NCI-H748 treated with DMSO at 0.1 percent for 48 hours (cell line): ENCODE measurements at regions not wholly inside any gene's neighbourhood (a gene's known extent, or its start where the extent isn't known, plus 50 kb on each side); places are given as distances from the start of the nearest gene placed in this dataset.
"Not testable (repeated sequence)": the region's sequence is repeated elsewhere in the genome, so short reads cannot be mapped to it uniquely, and the experiment has no call there.

Source experiments
- DNase-seq: peaks from one replicate; lab custom pipeline; 2025; lab: John Stamatoyannopoulos, UW

DNA sequence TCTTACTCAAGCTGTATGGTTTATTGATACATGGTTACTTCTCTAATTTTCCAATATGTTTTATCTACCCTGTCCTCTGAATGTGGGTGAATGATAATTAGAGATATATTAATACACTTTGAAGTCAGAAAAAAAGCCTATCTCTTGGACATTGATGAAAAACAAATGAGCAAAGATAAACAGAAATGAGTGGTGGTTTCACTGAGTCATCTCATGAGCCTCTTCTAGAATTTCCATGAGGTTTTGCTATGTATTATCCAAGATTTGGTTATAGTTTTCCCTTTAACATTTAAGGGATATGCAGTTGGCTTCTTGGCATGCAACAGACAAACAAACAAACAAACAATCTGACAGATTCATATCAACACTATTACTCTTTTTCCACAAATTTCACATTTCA is 586.8 kb downstream of the RFPL4B start:
- DNase-seq, result no peak

DNA sequence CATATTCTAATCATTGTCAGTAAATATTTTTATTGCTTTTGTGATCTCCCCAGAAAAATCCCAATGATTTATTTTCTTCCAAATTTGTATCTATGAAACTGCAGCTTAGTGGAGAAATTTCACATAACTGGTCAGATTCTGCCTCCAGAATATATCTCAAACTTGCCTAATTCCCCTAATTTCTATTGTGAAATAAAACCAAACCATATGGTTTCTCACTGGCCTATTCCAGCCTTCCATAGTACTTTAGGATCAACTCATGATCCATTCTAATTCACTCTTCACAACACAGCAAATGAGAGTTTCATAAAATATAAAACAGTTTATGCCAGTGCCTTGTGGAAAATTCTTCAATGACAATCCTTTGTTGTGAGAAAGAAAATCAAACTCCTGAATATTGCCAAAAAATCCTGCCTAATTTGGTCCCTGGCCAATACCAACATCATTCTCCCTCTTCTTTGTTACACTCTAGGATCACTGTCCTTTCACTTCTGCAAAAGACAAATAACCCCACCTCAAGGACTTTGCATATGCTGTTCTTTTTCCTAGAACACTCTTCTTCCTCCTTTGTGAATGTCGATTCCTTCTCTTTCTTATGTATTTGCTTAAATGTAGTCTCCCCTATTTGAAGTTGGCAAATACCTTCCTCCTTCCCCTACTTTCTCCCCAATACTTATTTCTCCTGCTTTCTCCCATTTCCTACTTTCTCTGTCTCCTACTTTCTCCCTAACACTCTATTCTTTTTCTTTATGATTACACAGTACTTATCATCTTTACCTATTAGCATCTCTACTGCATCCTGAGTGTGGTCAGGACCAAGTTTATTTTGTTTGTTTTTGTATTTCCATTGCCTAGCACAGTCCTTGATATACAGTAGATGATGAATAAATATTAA is 587.5 kb downstream of the RFPL4B start:
- no peak for DNase-seq

- no peak for DNase-seq
Observed at GRCh38 chr6:112935402-112936078, 588.4 kb downstream of the RFPL4B start.

GRCh38 chr6:112936079-112936472 is 588.9 kb downstream of the RFPL4B start:
- no peak for DNase-seq

- DNase-seq, result no peak
Observed at GRCh38 chr6:112936504-112936903, 589.4 kb downstream of the RFPL4B start.

DNA sequence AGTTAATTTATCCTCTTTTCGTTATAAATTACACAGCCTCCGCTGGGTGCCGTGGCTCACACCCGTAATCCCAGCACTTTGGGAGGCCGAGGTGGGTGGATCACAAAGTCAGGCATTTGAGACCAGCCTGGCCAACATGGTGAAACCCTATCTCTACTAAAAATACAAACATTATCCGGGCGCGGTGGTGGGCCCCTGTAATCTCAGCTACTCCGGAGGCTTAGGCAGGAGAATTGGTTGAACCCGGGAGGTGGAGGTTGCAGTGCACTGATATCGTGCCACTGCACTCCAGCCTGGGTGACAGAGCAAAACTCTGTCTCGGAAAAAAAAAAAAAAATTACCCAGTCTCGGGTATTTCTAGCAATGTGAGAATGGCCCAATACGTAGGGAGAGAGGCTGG is 590.6 kb downstream of the RFPL4B start:
- DNase-seq, result not testable (repeated sequence)

GRCh38 chr6:112938650-112939049 is 591.5 kb downstream of the RFPL4B start:
- no peak for DNase-seq

GRCh38 chr6:112939563-112939962 is 592.4 kb downstream of the RFPL4B start:
- DNase-seq, result peak; percentile 93

DNA sequence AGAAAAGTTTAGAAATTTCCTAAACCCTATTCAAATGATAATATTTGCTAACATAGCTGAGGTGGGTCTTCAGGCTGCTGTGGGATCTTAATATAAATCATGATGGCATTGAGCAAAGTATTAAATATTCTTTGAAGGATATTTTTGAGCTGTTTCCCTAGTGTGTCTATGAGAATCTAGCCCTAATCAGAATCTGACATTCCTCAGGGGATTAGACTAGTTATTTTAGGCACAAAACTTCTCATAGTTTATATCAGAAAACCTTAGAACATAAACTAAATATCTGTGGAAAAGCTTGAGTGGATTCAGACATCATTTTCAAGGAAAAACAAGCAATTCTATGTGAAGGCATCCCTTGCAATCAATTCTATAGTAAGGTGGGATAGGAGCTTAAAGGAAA is 594.5 kb downstream of the RFPL4B start:
- no peak for DNase-seq

DNA sequence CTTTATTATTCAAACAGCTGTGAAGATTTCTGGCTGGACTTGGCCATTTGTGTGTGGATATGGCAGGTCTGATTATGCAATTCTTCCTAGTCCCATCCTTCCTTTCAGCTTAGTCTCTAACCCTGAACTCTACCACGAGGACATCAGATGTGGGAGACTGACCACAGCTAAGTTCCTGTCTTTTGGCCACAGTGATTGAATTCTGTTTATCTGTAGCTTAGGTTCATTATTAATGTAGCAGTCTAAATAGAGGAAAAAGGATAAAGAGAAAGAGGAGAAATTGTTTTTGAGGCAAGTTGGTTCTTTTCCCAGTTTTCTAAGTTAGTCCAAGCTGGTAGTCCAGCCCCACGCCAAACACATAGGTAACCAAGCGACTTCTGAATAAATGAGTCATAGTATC is 598.9 kb downstream of the RFPL4B start:
- DNase-seq, result no peak

- DNase-seq, result no peak
Observed at GRCh38 chr6:112947507-112947906, 600.4 kb downstream of the RFPL4B start.

- peak; percentile 90 for DNase-seq
Observed at GRCh38 chr6:112951829-112952228, 604.7 kb downstream of the RFPL4B start.

GRCh38 chr6:112955743-112956142 is 608.6 kb downstream of the RFPL4B start:
- DNase-seq, result not testable (repeated sequence)

- no peak for DNase-seq
Observed at GRCh38 chr6:112956696-112957535, 609.8 kb downstream of the RFPL4B start.

GRCh38 chr6:112957536-112957916 is 610.4 kb downstream of the RFPL4B start:
- DNase-seq, result no peak

DNA sequence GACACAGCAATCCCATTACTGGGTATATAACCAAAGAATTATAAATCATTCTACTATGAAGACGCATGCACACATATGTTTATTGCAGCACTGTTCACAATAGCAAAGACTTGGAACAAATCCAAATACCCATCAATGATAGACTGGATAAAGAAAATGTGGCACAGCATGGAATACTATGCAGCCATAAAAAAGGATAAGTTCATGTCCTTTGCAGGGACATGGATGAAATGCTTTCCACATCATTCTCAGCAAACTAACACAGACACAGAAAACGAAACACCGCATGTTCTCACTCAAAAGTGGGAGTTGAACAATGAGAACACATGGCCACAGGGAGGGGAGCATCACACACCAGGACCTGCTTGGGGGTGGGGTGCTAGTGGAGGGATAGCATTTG is 613.0 kb downstream of the RFPL4B start:
- DNase-seq, result not testable (repeated sequence)

DNA sequence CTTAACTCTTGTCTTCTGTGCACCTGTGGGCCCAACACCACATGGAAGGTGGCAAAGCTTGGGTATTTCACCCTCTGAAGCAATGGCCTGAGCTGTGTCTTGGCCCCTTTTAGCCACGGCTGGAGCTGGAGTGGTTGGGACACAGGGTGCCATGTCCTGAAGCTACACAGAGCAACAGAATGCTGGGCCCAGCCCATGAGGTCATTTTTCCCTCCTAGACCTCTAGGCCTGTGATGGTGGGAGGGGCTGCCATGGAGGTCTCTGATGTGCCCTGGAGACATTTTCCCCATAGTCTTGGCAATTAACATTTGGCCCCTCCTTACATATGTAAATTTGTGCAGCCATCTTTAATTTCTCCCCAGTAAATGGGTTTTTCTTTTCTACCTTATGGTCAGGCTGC is 620.8 kb downstream of the RFPL4B start:
- DNase-seq, result no peak

DNA sequence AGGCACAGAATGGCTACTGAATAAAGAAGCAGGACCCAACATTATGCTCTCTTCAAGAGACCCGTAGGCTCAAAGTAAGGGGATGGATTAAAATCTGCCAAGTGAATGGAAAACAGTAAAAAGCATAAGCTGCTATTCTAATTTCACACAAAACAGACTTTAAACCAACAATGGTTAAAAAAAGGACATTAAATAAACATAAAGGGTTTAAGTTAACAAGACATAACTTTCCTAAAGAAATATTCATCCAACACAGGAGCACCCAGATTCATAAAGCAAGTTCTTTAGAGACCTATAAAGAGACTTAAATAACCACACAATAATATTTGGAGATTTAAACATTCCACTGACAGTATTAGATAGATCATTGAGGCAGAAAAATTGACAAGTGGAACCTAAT is 624.5 kb downstream of the RFPL4B start:
- no peak for DNase-seq

GRCh38 chr6:112974931-112975330 is 627.8 kb downstream of the RFPL4B start:
- not testable (repeated sequence) for DNase-seq

- DNase-seq, result not testable (repeated sequence)
Observed at GRCh38 chr6:112976579-112976978, 629.4 kb downstream of the RFPL4B start.

DNA sequence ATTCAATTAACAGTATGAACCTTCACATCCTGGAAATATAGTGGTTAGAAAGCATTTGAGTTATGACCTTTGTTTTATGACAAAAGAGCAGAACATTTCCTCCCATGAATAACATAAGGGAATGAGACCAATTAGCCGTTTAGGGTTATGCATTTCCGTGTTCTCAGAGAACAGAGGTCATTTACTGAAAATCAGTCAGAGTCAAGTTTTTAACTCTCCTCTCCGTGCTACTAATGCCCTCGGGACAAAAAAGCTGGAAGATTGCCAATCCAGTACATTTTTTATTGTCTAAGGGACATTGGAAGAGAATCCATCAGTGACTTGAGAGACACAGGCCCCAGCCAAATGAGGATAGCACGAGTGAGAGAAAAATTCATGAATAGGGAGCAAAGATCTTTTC is 632.7 kb downstream of the RFPL4B start:
- peak; percentile 67 for DNase-seq

DNA sequence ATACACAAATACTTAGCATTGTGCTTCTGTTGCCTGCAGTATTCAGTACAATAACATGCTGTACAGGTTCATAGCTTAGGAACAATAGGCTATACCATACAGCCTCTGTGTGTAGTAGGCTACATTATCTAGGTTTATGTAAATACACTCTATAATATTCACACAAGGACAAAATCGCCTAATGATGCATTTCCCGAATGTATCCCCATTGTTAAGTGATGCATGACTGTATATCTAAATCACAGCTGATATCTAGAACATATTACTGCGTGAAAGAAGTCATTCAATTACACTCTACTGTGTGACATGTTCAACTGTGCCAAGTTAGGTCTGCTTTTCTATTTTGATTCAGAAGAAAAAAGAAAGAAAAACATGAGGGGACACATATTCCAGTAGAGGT is 633.5 kb downstream of the RFPL4B start:
- DNase-seq, result peak; percentile 11
